Right cardiac atrium (tissue), 5 donors: ENCODE measurements at regions not wholly inside any gene's neighbourhood (a gene's known extent, or its start where the extent isn't known, plus 50 kb on each side); places are given as distances from the start of the nearest gene placed in this dataset.

Experiments used
- ATAC-seq, 2 donors: fragments of 200-7000 bp; cut with Tn5 transposase; one replicate each; pipeline versions ENCODE4 v1.8.0 to v1.9.1; 2020; ENCODE audit warnings: moderate library complexity in 2 of 2, mild to moderate bottlenecking in 1 of 2
- DNase-seq, 3 donors: peaks; one replicate each; pipeline ENCODE4 v3.0.0-alpha.2; 2020
- H3K27ac ChIP-seq: one replicate; pipeline ENCODE4 v1.5.1; 2013; ENCODE audit warnings: mild to moderate bottlenecking, low read length, control low read depth, moderate library complexity
- H3K27me3 ChIP-seq: one replicate; pipeline ENCODE4 v1.6.1; 2013; ENCODE audit not compliant: control insufficient read depth, insufficient read depth
- H3K4me1 ChIP-seq: one replicate; pipeline ENCODE4 v1.6.1; 2013; ENCODE audit warnings: low read length; ENCODE audit not compliant: control insufficient read depth, insufficient read depth
- H3K4me3 ChIP-seq: one replicate; pipeline ENCODE4 v1.5.1; 2013; ENCODE audit warnings: low read length, control low read depth
- H3K9me3 ChIP-seq: one replicate; pipeline ENCODE4 v1.6.1; 2013; ENCODE audit warnings: low read length; ENCODE audit not compliant: control insufficient read depth
- WGBS: extraction: QIAGEN DNeasy Blood & Tissue Kit; methylation state at CpG from one replicate; pipeline ENCODE4 v1.1.7; 2013; 5-methylcytosine and 5-hydroxymethylcytosine counted together
- intact Hi-C, 4 donors: fragments of 100-400 bp; cut with DNase I; formaldehyde crosslinking; loops; one replicate each; pipeline versions ENCODE4 v1.11.0 to v1.14.0; 2022 to 2023
- donor health status: healthy with polysubstance abuse.
- donor health status: DM: no; HTN: yes; CAD: no.
- donor health status: DM: no; HTN: no; CAD: no.
- donor health status: DM: no; HTN: yes; CAD: no; lungs with severe emphysema.
- donor health status: DM: yes; HTN: yes; CAD: no.

GRCh38 chr6:126253431-126253830 lies 86.5 kb upstream of the CENPW start:
- no peaks in the 10 kb centered on the region for H3K9me3 ChIP-seq
- DNase-seq (no peak), ATAC-seq (no peak)
- no peak overlapping the region for H3K4me3 ChIP-seq
- no peaks in the 10 kb centered on the region for H3K27me3 ChIP-seq
- no peak overlapping the region for H3K27ac ChIP-seq
- WGBS: 95% methylated on average over 2 of the region's 2 CpGs
- intact Hi-C loops: no loop called here
- H3K4me1 ChIP-seq: no peaks in the 10 kb centered on the region

GRCh38 chr6:126258150-126258549 lies 81.8 kb upstream of the CENPW start:
- Histone ChIP-seq H3K27me3 (no peaks in the 10 kb centered on the region), H3K4me1 (no peaks in the 10 kb centered on the region), H3K9me3 (no peaks in the 10 kb centered on the region), H3K27ac (no peak overlapping the region), H3K4me3 (no peak overlapping the region)
- ATAC-seq (no peak), DNase-seq (no peak)
- intact Hi-C loops: no loop called here
- WGBS: 97% methylated on average over 18 of the region's 18 CpGs

DNA sequence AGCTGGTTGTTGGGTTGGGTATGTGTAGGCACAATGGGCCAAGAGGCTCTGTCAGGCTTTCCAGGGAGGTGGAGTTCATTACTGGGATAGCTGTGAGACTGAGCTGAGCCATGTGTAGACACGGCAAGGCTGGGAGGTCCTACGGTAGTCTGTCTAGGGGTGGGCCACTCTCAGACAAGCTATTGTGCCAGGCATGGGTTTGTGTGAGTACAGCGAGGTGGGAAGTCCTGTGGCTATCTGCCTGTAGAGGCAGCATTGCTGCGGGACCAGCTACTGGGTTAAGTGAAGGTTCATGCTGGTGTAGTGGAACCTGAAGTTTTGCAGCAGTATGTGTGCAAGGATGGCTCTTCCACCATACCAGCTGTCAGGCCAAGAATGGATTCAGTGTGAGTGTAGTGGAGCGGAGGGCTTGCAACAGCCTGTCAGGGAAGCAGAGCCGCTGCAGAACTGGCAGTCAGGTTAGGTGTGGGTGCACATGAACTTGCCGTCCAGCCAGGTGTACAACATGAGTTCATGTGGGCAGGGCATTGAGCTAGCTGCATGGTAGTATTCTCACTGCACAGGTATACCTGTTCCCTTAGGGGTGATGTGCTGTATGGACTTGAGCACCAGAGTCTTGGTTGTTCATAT lies 78.0 kb upstream of the CENPW start:
- intact Hi-C loops: no loop called here
- H3K27ac ChIP-seq: no peak overlapping the region
- no peaks in the 10 kb centered on the region for H3K9me3 ChIP-seq
- WGBS: 95% methylated on average over 7 of the region's 7 CpGs
- no peaks in the 10 kb centered on the region for H3K4me1 ChIP-seq
- ATAC-seq (no peak), DNase-seq (no peak)
- H3K27me3 ChIP-seq: no peaks in the 10 kb centered on the region
- H3K4me3 ChIP-seq: no peak overlapping the region

GRCh38 chr6:126264265-126264664 lies 75.7 kb upstream of the CENPW start:
- Histone ChIP-seq H3K27me3 (no peaks in the 10 kb centered on the region), H3K4me3 (no peak overlapping the region), H3K27ac (no peak overlapping the region), H3K9me3 (no peaks in the 10 kb centered on the region), H3K4me1 (no peaks in the 10 kb centered on the region)
- no peak for DNase-seq
- WGBS: 95% methylated on average over 1 of the region's 1 CpG
- intact Hi-C loops: no loop called here
- no peak for ATAC-seq

GRCh38 chr6:126266664-126267063 lies 73.3 kb upstream of the CENPW start:
- WGBS: 61% methylated on average over 1 of the region's 1 CpG
- DNase-seq (no peak), ATAC-seq (no peak)
- intact Hi-C loops: no loop called here
- Histone ChIP-seq H3K27me3 (no peaks in the 10 kb centered on the region), H3K4me3 (no peak overlapping the region), H3K27ac (no peak overlapping the region), H3K4me1 (no peaks in the 10 kb centered on the region), H3K9me3 (no peaks in the 10 kb centered on the region)

- ATAC-seq: no peak
- intact Hi-C loops: no loop called here
- H3K4me3 ChIP-seq: no peak overlapping the region
- H3K9me3 ChIP-seq: no peaks in the 10 kb centered on the region
- no peak for DNase-seq
- WGBS: 37% methylated on average over 1 of the region's 1 CpG
- H3K27me3 ChIP-seq: no peaks in the 10 kb centered on the region
- H3K4me1 ChIP-seq: no peaks in the 10 kb centered on the region
- no peak overlapping the region for H3K27ac ChIP-seq
Measured at GRCh38 chr6:126267626-126268025, 72.3 kb upstream of the CENPW start.

- WGBS: 58% methylated on average over 2 of the region's 2 CpGs
- H3K4me3 ChIP-seq: no peak overlapping the region
- ATAC-seq: no peak
- intact Hi-C loops: no loop called here
- H3K27ac ChIP-seq: no peak overlapping the region
- no peaks in the 10 kb centered on the region for H3K27me3 ChIP-seq
- H3K4me1 ChIP-seq: no peaks in the 10 kb centered on the region
- DNase-seq: no peak
- no peaks in the 10 kb centered on the region for H3K9me3 ChIP-seq
Measured at GRCh38 chr6:126268092-126268491, 71.8 kb upstream of the CENPW start.

DNA sequence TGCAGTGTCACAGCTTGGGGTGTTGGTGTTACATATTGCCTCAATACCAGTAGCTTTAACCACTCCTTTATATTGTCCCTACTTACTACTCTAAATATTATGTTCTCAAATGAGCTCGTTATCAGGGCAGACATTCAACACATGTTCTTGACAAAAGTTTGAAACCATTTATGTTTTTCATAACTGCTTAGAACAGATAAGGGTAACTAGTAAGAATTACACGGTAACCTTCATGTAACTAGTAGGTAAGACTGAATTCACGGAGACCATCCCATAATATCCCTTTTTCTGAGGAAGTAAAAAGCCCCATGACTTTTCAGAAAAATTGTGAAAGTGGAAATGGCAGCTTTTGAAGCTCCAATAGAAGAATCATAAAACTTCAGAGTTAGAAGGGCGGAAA lies 59.6 kb upstream of the CENPW start:
- intact Hi-C loops: no loop called here
- ATAC-seq (no peak), DNase-seq (no peak)
- Histone ChIP-seq H3K9me3 (no peaks in the 10 kb centered on the region), H3K27ac (no peak overlapping the region), H3K4me3 (no peak overlapping the region), H3K4me1 (no peaks in the 10 kb centered on the region), H3K27me3 (no peaks in the 10 kb centered on the region)
- WGBS: 82% methylated on average over 4 of the region's 4 CpGs

DNA sequence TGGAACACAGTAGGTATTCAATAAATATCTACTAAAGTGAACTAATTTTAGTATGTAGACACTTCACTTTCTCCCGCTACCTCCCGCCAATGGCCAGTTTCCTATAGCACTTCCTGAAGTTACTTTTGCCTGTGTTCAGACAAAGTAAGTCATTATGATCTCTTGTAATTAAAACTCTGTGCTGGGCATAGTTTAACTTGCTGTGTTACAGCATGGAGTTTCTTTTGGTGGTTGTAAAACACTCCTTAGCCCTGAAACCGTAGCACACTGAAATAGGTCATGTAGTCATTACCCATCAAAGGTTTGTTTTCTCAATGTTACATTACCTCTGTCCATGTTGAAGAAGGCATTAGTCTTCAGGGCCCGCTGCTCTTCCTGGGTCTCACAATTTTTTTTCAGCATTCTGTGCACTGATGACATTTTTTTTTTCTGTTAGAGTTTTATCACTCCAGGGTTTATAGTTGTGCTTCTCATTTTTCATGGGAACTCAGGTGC lies 54.0 kb upstream of the CENPW start:
- intact Hi-C loops: no loop called here
- H3K4me3 ChIP-seq: no peak overlapping the region
- no peak overlapping the region for H3K27ac ChIP-seq
- DNase-seq (no peak), ATAC-seq (no peak)
- no peaks in the 10 kb centered on the region for H3K4me1 ChIP-seq
- WGBS: 82% methylated on average over 4 of the region's 4 CpGs
- no peaks in the 10 kb centered on the region for H3K27me3 ChIP-seq
- H3K9me3 ChIP-seq: no peaks in the 10 kb centered on the region
